Transverse colon (tissue), 3 donors: ENCODE measurements at regions not wholly inside any gene's neighbourhood (a gene's known extent, or its start where the extent isn't known, plus 50 kb on each side); places are given as distances from the start of the nearest gene placed in this dataset.

Experiments used
- EP300 ChIP-seq: sonication (generic); formaldehyde crosslinking; IDR thresholded peaks from one replicate; pipeline ENCODE4 v1.6.1; 2017; ENCODE audit warnings: antibody characterized with exemption, low read depth
- POLR2A ChIP-seq: fragments of 450-650 bp; IDR thresholded peaks from one replicate; pipeline ENCODE4 v1.6.1; 2016; ENCODE audit warnings: antibody characterized with exemption, mild to moderate bottlenecking, moderate library complexity
- TF ChIP-seq, protein P1 (sequence below), 5 experiments: fragments of 200-600 bp in 3 of 5; fragments of 450-650 bp in 2 of 5; sonication (generic) in 3 of 5; IDR thresholded peaks; 1 replicate in 2 of 5; 2 replicates in 3 of 5; pipeline ENCODE4 v1.5.1; 2016 to 2017; ENCODE audit warnings: antibody characterized with exemption in 5 of 5, inconsistent platforms in 3 of 5, mild to moderate bottlenecking in 2 of 5, moderate library complexity in 1 of 5

- TF ChIP-seq, protein P1, sequence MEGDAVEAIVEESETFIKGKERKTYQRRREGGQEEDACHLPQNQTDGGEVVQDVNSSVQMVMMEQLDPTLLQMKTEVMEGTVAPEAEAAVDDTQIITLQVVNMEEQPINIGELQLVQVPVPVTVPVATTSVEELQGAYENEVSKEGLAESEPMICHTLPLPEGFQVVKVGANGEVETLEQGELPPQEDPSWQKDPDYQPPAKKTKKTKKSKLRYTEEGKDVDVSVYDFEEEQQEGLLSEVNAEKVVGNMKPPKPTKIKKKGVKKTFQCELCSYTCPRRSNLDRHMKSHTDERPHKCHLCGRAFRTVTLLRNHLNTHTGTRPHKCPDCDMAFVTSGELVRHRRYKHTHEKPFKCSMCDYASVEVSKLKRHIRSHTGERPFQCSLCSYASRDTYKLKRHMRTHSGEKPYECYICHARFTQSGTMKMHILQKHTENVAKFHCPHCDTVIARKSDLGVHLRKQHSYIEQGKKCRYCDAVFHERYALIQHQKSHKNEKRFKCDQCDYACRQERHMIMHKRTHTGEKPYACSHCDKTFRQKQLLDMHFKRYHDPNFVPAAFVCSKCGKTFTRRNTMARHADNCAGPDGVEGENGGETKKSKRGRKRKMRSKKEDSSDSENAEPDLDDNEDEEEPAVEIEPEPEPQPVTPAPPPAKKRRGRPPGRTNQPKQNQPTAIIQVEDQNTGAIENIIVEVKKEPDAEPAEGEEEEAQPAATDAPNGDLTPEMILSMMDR (IDR thresholded peaks at IDR 0.05): no peak
- TF ChIP-seq POLR2A (no peak), EP300 (no peak)
These were observed 868.9 kb upstream of the SOX9 start for GRCh38 chr17:71251951-71252350.
